Peyer's patch (tissue), 4 donors: ENCODE measurements at regions not wholly inside any gene's neighbourhood (a gene's known extent, or its start where the extent isn't known, plus 50 kb on each side); places are given as distances from the start of the nearest gene placed in this dataset.

Experiments used
- DNase-seq, 3 donors: peaks; one replicate each; pipeline ENCODE4 v3.0.0-alpha.2; 2017 to 2019
- H3K27ac ChIP-seq, 4 donors: fragments of 200-600 bp; sonication (generic); one replicate each; pipeline ENCODE4 v1.5.1; 2016 to 2019
- H3K27me3 ChIP-seq, 2 donors: fragments of 200-600 bp; sonication (generic); one replicate each; pipeline ENCODE4 v1.5.1; 2019
- H3K36me3 ChIP-seq, 3 donors: fragments of 200-600 bp; sonication (generic); one replicate each; pipeline ENCODE4 v1.5.1; 2016 to 2019
- H3K4me1 ChIP-seq, 4 donors: fragments of 200-600 bp; sonication (generic); one replicate each; pipeline ENCODE4 v1.5.1; 2016 to 2019
- H3K4me3 ChIP-seq, 4 donors: fragments of 200-600 bp; sonication (generic); 1 replicate in 3 of 4; 2 replicates in 1 of 4; pipeline ENCODE4 v1.5.1; 2016 to 2019; ENCODE audit warnings: mild to moderate bottlenecking in 1 of 4
- H3K9me3 ChIP-seq, 4 donors: fragments of 200-600 bp; sonication (generic); one replicate each; pipeline ENCODE4 v1.5.1; 2016 to 2019; ENCODE audit warnings: mild to moderate bottlenecking in 1 of 4
- CTCF ChIP-seq, 6 experiments: fragments of 450-650 bp in 4 of 6; fragments of 200-600 bp in 2 of 6; sonication (generic) in 1 of 6; IDR thresholded peaks; one replicate each; pipeline ENCODE4 v1.5.1; 2017 to 2019; ENCODE audit warnings: antibody characterized with exemption in 6 of 6, mild to moderate bottlenecking in 3 of 6, moderate library complexity in 1 of 6
- POLR2A ChIP-seq, 2 donors: fragments of 450-650 bp; IDR thresholded peaks; one replicate each; pipeline ENCODE4 v1.5.1; 2017; ENCODE audit warnings: antibody characterized with exemption in 2 of 2, mild to moderate bottlenecking in 2 of 2, moderate library complexity in 2 of 2

GRCh38 chr10:28354511-28354910 lies 51.6 kb upstream of the MPP7 start:
- Histone ChIP-seq H3K36me3 (no peaks in the 10 kb centered on the region), H3K9me3 (no peaks in the 10 kb centered on the region), H3K27ac (no peak overlapping the region), H3K4me1 (no peaks in the 10 kb centered on the region), H3K27me3 (no peaks in the 10 kb centered on the region), H3K4me3 (no peak overlapping the region)
- TF ChIP-seq POLR2A (IDR thresholded peaks at IDR 0.05) (no peak), CTCF (IDR thresholded peaks at IDR 0.05) (no peak)
- no peak for DNase-seq

GRCh38 chr10:28355376-28355775 lies 52.5 kb upstream of the MPP7 start:
- DNase-seq, result no peak
- Histone ChIP-seq H3K36me3 (no peaks in the 10 kb centered on the region), H3K4me1 (no peaks in the 10 kb centered on the region), H3K27ac (no peak overlapping the region), H3K9me3 (no peaks in the 10 kb centered on the region), H3K27me3 (no peaks in the 10 kb centered on the region), H3K4me3 (no peak overlapping the region)
- no peak for TF ChIP-seq CTCF (IDR thresholded peaks at IDR 0.05)
- no peak for TF ChIP-seq POLR2A (IDR thresholded peaks at IDR 0.05)

- Histone ChIP-seq H3K9me3 (no peaks in the 10 kb centered on the region), H3K4me3 (no peak overlapping the region), H3K36me3 (no peaks in the 10 kb centered on the region), H3K27ac (no peak overlapping the region), H3K4me1 (no peaks in the 10 kb centered on the region), H3K27me3 (no peaks in the 10 kb centered on the region)
- TF ChIP-seq CTCF (IDR thresholded peaks at IDR 0.05), result no peak
- TF ChIP-seq POLR2A (IDR thresholded peaks at IDR 0.05), result no peak
- DNase-seq, result no peak
Observed at GRCh38 chr10:28359334-28359733, 56.5 kb upstream of the MPP7 start.

GRCh38 chr10:28360175-28360574 lies 57.3 kb upstream of the MPP7 start:
- no peak for DNase-seq
- TF ChIP-seq CTCF (IDR thresholded peaks at IDR 0.05), result no peak
- TF ChIP-seq POLR2A (IDR thresholded peaks at IDR 0.05), result no peak
- Histone ChIP-seq H3K9me3 (no peaks in the 10 kb centered on the region), H3K27me3 (no peaks in the 10 kb centered on the region), H3K4me1 (peaks cover 0 to 1% (median 0%) of the 10 kb centered on the region in 4 donors), H3K36me3 (no peaks in the 10 kb centered on the region), H3K27ac (no peak overlapping the region), H3K4me3 (no peak overlapping the region)

- DNase-seq, result no peak
- TF ChIP-seq POLR2A (IDR thresholded peaks at IDR 0.05) (no peak), CTCF (IDR thresholded peaks at IDR 0.05) (no peak)
- Histone ChIP-seq H3K4me1 (peaks cover 0 to 32% (median 3%) of the 10 kb centered on the region in 4 donors), H3K36me3 (no peaks in the 10 kb centered on the region), H3K9me3 (no peaks in the 10 kb centered on the region), H3K27me3 (no peaks in the 10 kb centered on the region), H3K27ac (no peak overlapping the region), H3K4me3 (no peak overlapping the region)
Observed at GRCh38 chr10:28363376-28363775, 60.5 kb upstream of the MPP7 start.

GRCh38 chr10:28365840-28366239 lies 63.0 kb upstream of the MPP7 start:
- DNase-seq, result no peak
- Histone ChIP-seq H3K27ac (peak overlapping the region; percentile 18 to 81 (median 52)), H3K4me1 (peaks cover 0 to 36% (median 5%) of the 10 kb centered on the region in 4 donors), H3K36me3 (no peaks in the 10 kb centered on the region), H3K27me3 (no peaks in the 10 kb centered on the region), H3K9me3 (no peaks in the 10 kb centered on the region), H3K4me3 (peak overlapping the region in 1 of 4 donors; percentile 19)
- TF ChIP-seq CTCF (IDR thresholded peaks at IDR 0.05), result no peak
- TF ChIP-seq POLR2A (IDR thresholded peaks at IDR 0.05), result no peak
